ENCODE measurements at regions not wholly inside any gene's neighbourhood (a gene's known extent, or its start where the extent isn't known, plus 50 kb on each side); places are given as distances from the start of the nearest gene placed in this dataset.

DNA sequence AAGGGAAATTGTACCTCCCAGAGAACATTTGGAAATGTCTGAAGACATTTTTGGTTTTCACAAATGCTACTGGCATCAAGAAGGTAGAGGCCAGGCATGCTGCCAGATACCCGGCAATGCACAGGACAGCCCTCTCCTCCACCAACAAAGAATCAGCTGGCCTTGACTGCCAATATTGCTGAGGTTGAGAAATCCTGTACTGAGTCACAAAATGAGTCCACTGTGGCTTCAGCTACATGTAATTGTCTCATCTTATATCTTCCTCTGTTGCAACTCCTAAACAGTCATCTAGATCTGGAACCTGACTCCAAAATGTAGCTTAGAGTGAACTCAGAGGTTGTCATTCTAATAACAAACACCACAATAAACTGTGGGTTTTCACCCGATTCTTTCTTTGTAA, 327.5 kb upstream of the POGK start:
- Histone ChIP-seq H3K27ac (no peak overlapping the region), H3K4me1 (no peaks in the 10 kb centered on the region), H3K27me3 (no peaks in the 10 kb centered on the region), H3K4me3 (no peak overlapping the region), H3K36me3 (no peaks in the 10 kb centered on the region), H3K9me3 (peaks cover 0 to 15% of the 10 kb centered on the region in 2 donors)
- DNase-seq (no peak), ATAC-seq (peak; percentile 29)
- TF ChIP-seq CTCF (IDR thresholded peaks at IDR 0.05) = no peak
- intact Hi-C loops (cut with DNase I) = no loop called here

GRCh38 chr1:166514067-166514466, 325.2 kb upstream of the POGK start:
- intact Hi-C loops (cut with DNase I) = no loop called here
- Histone ChIP-seq H3K27ac (no peak overlapping the region), H3K4me1 (no peaks in the 10 kb centered on the region), H3K27me3 (no peaks in the 10 kb centered on the region), H3K36me3 (no peaks in the 10 kb centered on the region), H3K9me3 (peaks cover 0 to 15% of the 10 kb centered on the region in 2 donors), H3K4me3 (no peak overlapping the region)
- TF ChIP-seq CTCF (IDR thresholded peaks at IDR 0.05) = no peak
- no peak for DNase-seq
- ATAC-seq = no peak

GRCh38 chr1:166527752-166528151, 311.5 kb upstream of the POGK start:
- ATAC-seq (no peak), DNase-seq (no peak)
- no peaks in the 10 kb centered on the region for H3K27me3 ChIP-seq
- no peaks in the 10 kb centered on the region for H3K36me3 ChIP-seq
- H3K4me3 ChIP-seq = no peak overlapping the region
- H3K4me1 ChIP-seq = no peaks in the 10 kb centered on the region
- H3K27ac ChIP-seq = no peak overlapping the region
- intact Hi-C loops (cut with DNase I) = no loop called here
- TF ChIP-seq CTCF (IDR thresholded peaks at IDR 0.05) = no peak
- peaks cover 0 to 7% of the 10 kb centered on the region in 2 donors for H3K9me3 ChIP-seq

GRCh38 chr1:166538646-166539045, 300.6 kb upstream of the POGK start:
- Histone ChIP-seq H3K27me3 (no peaks in the 10 kb centered on the region), H3K4me3 (no peak overlapping the region), H3K4me1 (no peaks in the 10 kb centered on the region), H3K36me3 (no peaks in the 10 kb centered on the region), H3K27ac (no peak overlapping the region), H3K9me3 (peaks cover 0 to 9% of the 10 kb centered on the region in 2 donors)
- intact Hi-C loops (cut with DNase I) = no loop called here
- TF ChIP-seq CTCF (IDR thresholded peaks at IDR 0.05) = no peak
- DNase-seq (no peak), ATAC-seq (no peak)

DNA sequence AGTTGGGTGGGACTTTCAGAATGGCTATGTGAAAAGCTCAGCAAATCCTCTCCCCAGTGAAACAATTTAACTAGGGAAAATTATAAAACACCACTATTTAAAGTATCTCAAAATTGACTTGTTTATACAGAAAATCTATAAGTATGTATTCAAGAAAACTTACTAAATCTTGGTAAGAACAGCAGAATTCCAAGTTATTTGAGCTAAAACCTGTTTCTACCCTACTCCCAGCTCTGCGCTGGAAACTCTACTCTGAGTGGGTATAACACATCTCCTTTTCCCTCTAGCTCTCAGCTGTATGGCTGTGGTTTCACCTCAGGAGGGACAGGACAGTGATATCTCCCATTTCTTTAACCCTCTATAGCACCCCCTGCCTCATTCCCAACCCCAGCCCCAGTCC, 295.2 kb upstream of the POGK start:
- ATAC-seq (no peak), DNase-seq (no peak)
- Histone ChIP-seq H3K27me3 (no peaks in the 10 kb centered on the region), H3K9me3 (peaks cover 0 to 6% of the 10 kb centered on the region in 2 donors), H3K4me3 (no peak overlapping the region), H3K4me1 (no peaks in the 10 kb centered on the region), H3K36me3 (no peaks in the 10 kb centered on the region), H3K27ac (no peak overlapping the region)
- TF ChIP-seq CTCF (IDR thresholded peaks at IDR 0.05) = no peak
- intact Hi-C loops (cut with DNase I) = no loop called here
